ENCODE measurements at regions not wholly inside any gene's neighbourhood (a gene's known extent, or its start where the extent isn't known, plus 50 kb on each side); places are given as distances from the start of the nearest gene placed in this dataset.

GRCh38 chr20:5670036-5670536 is 59.3 kb upstream of the GPCPD1 start:
- Histone ChIP-seq H3K4me1 (ENCODE audit: insufficient read depth, low read length) (no peaks in the 10 kb centered on the region), H3T11ph (ENCODE audit: low read length) (no peak overlapping the region), H3K4me2 (ENCODE audit: insufficient read depth, insufficient read length, low read length) (no peak overlapping the region), H3K23me2 (ENCODE audit: insufficient read length, low read depth, low read length, poor library complexity, severe bottlenecking) (no peaks in the 10 kb centered on the region), H3K79me1 (ENCODE audit: insufficient read depth, low read depth, low read length, poor library complexity, severe bottlenecking) (no peaks in the 10 kb centered on the region), H2BK15ac (ENCODE audit: low read depth, low read length) (no peak overlapping the region), H3K56ac (ENCODE audit: insufficient read length, low read depth, low read length) (no peak overlapping the region), H4K5ac (ENCODE audit: insufficient read length, low read depth, low read length) (no peak overlapping the region), H3K23ac (ENCODE audit: insufficient read length, low read depth, low read length) (no peak overlapping the region), H4K20me1 (ENCODE audit: control insufficient read depth, insufficient read depth, insufficient read length) (no peaks in the 10 kb centered on the region), H2BK12ac (ENCODE audit: insufficient read length, low read depth, low read length) (no peak overlapping the region), H2AK5ac (ENCODE audit: insufficient read length, low read length) (no peak overlapping the region), H2BK20ac (ENCODE audit: low read depth, low read length, poor library complexity, severe bottlenecking) (no peak overlapping the region), H4K91ac (ENCODE audit: insufficient read length, low read depth, low read length) (no peak overlapping the region), H3K4ac (ENCODE audit: low read depth, low read length) (no peak overlapping the region), H4K8ac (replicated peaks; ENCODE audit: insufficient read length, low read depth, low read length) (no peak overlapping the region), H3K27me3 (ENCODE audit: insufficient read depth, low read length) (no peaks in the 10 kb centered on the region), H3K18ac (ENCODE audit: insufficient read length, low read depth, low read length) (no peak overlapping the region), H2BK120ac (ENCODE audit: low read depth, low read length, poor library complexity, severe bottlenecking) (no peak overlapping the region), H2BK5ac (ENCODE audit: insufficient read length, low read length) (no peak overlapping the region), H3K79me2 (ENCODE audit: insufficient read depth, low read length) (no peaks in the 10 kb centered on the region), H2AFZ (ENCODE audit: low read length) (no peak overlapping the region), H3K27ac (ENCODE audit: insufficient read length, low read depth, low read length) (no peak overlapping the region), H3K9ac (ENCODE audit: extremely low read depth, insufficient read length, low read length) (no peak overlapping the region), H3K14ac (ENCODE audit: insufficient read depth, low read length) (no peak overlapping the region), H3K9me3 (ENCODE audit: control insufficient read depth, low read depth, low read length) (no peaks in the 10 kb centered on the region)
- Mint-ChIP-seq H3K27ac (no peak overlapping the region), H3K4me1 (no peaks in the 10 kb centered on the region), H3K4me3 (no peak overlapping the region), H3K27me3 (ENCODE audit: low read depth) (no peaks in the 10 kb centered on the region), H3K9me3 (no peaks in the 10 kb centered on the region), H3K36me3 (ENCODE audit: insufficient read depth in 1 of 3, low read depth in 3 of 3) (no peaks in the 10 kb centered on the region; a peak in 1 of 7 replicates)
- DNase-seq: no peak
- TF ChIP-seq CTCF (conservative IDR thresholded peaks at IDR 0.05): no peak
- WGBS (ENCODE audit: extremely low coverage, insufficient read length, low lambda C conversion rate): no CpG with 5 or more reads among the region's 6 CpGs

Measured in H9 (cell line).